BE2C (cell line): ENCODE measurements at regions not wholly inside any gene's neighbourhood (a gene's known extent, or its start where the extent isn't known, plus 50 kb on each side); places are given as distances from the start of the nearest gene placed in this dataset.
A peak's percentile ranks its signal among the peaks of the same experiment; 100 is the strongest.

Experiments
- DNase-seq: peaks from one replicate; pipeline ENCODE4 v3.0.0-alpha.2; 2020
- H3K27me3 ChIP-seq: fragments of 250-450 bp; sonication (Bioruptor Pico); 2 replicates; pipeline ENCODE4 v1.5.1; 2020; ENCODE audit warnings: mild to moderate bottlenecking
- H3K36me3 ChIP-seq: fragments of 250-450 bp; sonication (Bioruptor Pico); 2 replicates; pipeline ENCODE4 v1.5.1; 2020; ENCODE audit warnings: mild to moderate bottlenecking
- H3K4me1 ChIP-seq: fragments of 250-450 bp; sonication (Bioruptor Pico); 2 replicates; pipeline ENCODE4 v1.5.1; 2020
- H3K4me3 ChIP-seq: 2 replicates; pipeline ENCODE4 v1.5.1; 2011; ENCODE audit warnings: low read depth, low read length
- H3K9me3 ChIP-seq: fragments of 250-450 bp; sonication (Bioruptor Pico); 2 replicates; pipeline ENCODE4 v1.5.1; 2020
- TF ChIP-seq, protein P1 (sequence below): IDR thresholded peaks from 2 replicates; pipeline ENCODE4 v1.5.1; 2012; ENCODE audit warnings: mild to moderate bottlenecking, low read depth, low read length

DNA sequence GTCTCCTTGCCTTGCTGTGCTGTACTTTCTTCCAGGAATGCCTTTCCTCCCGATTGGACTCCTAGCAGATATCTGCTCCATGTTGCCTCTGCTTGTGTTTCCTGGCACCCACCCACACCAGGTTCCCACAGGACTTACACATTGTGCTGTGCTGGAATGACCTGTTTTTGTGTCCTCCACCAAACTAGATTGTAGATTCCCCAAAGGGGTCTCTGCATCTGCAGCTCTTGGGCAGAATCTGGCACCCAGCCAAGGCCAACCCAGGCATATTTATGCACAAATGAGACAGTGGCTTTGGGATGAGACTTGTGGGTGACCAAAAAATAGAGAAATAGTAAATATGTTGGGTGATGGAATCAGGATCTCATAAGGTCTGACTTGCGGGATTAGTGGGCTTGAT is 278.2 kb downstream of the RRAGC start:
- DNase-seq, result peak; percentile 32
- Histone ChIP-seq H3K27me3 (peaks cover 5% of the 10 kb centered on the region; the same call in 1 of the 2 replicates), H3K4me1 (no peaks in the 10 kb centered on the region), H3K4me3 (no peak overlapping the region), H3K36me3 (no peaks in the 10 kb centered on the region), H3K9me3 (no peaks in the 10 kb centered on the region)
- TF ChIP-seq, protein P1, sequence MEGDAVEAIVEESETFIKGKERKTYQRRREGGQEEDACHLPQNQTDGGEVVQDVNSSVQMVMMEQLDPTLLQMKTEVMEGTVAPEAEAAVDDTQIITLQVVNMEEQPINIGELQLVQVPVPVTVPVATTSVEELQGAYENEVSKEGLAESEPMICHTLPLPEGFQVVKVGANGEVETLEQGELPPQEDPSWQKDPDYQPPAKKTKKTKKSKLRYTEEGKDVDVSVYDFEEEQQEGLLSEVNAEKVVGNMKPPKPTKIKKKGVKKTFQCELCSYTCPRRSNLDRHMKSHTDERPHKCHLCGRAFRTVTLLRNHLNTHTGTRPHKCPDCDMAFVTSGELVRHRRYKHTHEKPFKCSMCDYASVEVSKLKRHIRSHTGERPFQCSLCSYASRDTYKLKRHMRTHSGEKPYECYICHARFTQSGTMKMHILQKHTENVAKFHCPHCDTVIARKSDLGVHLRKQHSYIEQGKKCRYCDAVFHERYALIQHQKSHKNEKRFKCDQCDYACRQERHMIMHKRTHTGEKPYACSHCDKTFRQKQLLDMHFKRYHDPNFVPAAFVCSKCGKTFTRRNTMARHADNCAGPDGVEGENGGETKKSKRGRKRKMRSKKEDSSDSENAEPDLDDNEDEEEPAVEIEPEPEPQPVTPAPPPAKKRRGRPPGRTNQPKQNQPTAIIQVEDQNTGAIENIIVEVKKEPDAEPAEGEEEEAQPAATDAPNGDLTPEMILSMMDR, result no peak

GRCh38 chr1:38580594-38580993 is 279.0 kb downstream of the RRAGC start:
- Histone ChIP-seq H3K27me3 (peaks cover 5% of the 10 kb centered on the region; the same call in 1 of the 2 replicates), H3K4me3 (no peak overlapping the region)

DNA sequence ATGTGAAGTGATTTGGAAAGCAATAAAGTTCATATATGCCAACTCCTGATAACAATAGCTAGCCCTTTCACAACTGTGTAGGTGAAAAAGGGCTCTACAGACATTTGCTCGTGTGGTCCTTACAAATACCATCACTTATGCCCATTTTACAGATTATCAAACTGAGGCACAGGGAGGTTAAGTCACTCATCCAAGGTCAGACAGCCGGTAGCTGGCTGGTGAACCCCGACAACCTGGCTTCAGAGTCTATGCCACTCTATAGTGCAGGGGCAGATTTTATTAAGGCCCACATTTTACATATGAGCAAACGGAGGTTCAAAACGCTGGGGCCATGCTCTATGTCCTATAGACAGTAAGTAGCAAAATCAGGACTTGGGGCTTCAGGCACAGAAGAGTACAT is 280.5 kb downstream of the RRAGC start:
- TF ChIP-seq, protein P1, result no peak

More at GRCh38 chr1:38580594-38580993, 279.0 kb downstream of the RRAGC start:
- Histone ChIP-seq H3K36me3 (no peaks in the 10 kb centered on the region), H3K9me3 (no peaks in the 10 kb centered on the region), H3K4me1 (no peaks in the 10 kb centered on the region)
- DNase-seq, result no peak
- TF ChIP-seq, protein P1, result no peak

GRCh38 chr1:38578271-38578951 is 281.2 kb downstream of the RRAGC start:
- H3K36me3 ChIP-seq, result no peaks in the 10 kb centered on the region
- H3K4me1 ChIP-seq, result no peaks in the 10 kb centered on the region
- TF ChIP-seq, protein P1, result no peak
- peaks cover 5% of the 10 kb centered on the region; the same call in 1 of the 2 replicates for H3K27me3 ChIP-seq
- H3K9me3 ChIP-seq, result no peaks in the 10 kb centered on the region
- H3K4me3 ChIP-seq, result peak overlapping the region; percentile 6
- DNase-seq, result no peak

More for the DNA sequence above, 280.5 kb downstream of the RRAGC start:
- no peaks in the 10 kb centered on the region for H3K4me1 ChIP-seq
- no peaks in the 10 kb centered on the region for H3K9me3 ChIP-seq
- no peak for DNase-seq
- no peak overlapping the region for H3K4me3 ChIP-seq
- peaks cover 5% of the 10 kb centered on the region; the same call in 1 of the 2 replicates for H3K27me3 ChIP-seq
- H3K36me3 ChIP-seq, result no peaks in the 10 kb centered on the region

DNA sequence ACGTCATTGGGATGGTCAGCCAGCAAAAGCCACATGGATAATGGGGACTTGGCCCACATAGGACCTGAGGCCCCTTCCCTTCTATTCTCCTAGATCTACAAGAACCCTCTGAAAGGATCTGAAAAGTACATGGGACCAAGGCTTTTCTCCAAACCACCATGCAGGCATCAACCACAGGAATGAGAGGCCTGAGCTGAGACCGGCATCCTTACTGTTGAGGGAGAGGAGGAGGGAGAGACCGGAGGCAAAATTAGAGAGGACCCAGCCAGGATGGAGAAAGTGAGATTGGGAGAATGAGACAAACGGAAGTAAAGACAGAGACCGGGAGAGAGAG is 281.7 kb downstream of the RRAGC start:
- H3K9me3 ChIP-seq, result no peaks in the 10 kb centered on the region
- no peak overlapping the region; the same call in 1 of the 2 replicates for H3K4me3 ChIP-seq
- H3K4me1 ChIP-seq, result no peaks in the 10 kb centered on the region
- DNase-seq, result no peak
- peaks cover 5% of the 10 kb centered on the region; the same call in 1 of the 2 replicates for H3K27me3 ChIP-seq
- TF ChIP-seq, protein P1, result no peak
- H3K36me3 ChIP-seq, result no peaks in the 10 kb centered on the region

- TF ChIP-seq, protein P1, result no peak
- no peaks in the 10 kb centered on the region for H3K9me3 ChIP-seq
- H3K4me3 ChIP-seq, result no peak overlapping the region
- H3K36me3 ChIP-seq, result no peaks in the 10 kb centered on the region
- DNase-seq, result no peak
- peaks cover 5% of the 10 kb centered on the region; the same call in 1 of the 2 replicates for H3K27me3 ChIP-seq
- no peaks in the 10 kb centered on the region for H3K4me1 ChIP-seq
Observed at GRCh38 chr1:38577385-38577784, 282.2 kb downstream of the RRAGC start.
